ENCODE measurements at regions not wholly inside any gene's neighbourhood (a gene's known extent, or its start where the extent isn't known, plus 50 kb on each side); places are given as distances from the start of the nearest gene placed in this dataset.
A peak's percentile ranks its signal among the peaks of the same experiment; 100 is the strongest.

GRCh38 chr9:89234205-89235067 lies 55.8 kb upstream of the SHC3 start:
- Histone ChIP-seq H3K4me3 (ENCODE audit: low read depth, low read length) (peak overlapping the region; percentile 60), H3K36me3 (ENCODE audit: control insufficient read depth, insufficient read depth, low read length) (no peaks in the 10 kb centered on the region), H3K4me1 (ENCODE audit: control insufficient read depth, insufficient read depth, low read length) (no peaks in the 10 kb centered on the region), H3K27me3 (ENCODE audit: control insufficient read depth, insufficient read depth, low read length) (peaks cover 24% of the 10 kb centered on the region), H3K9me3 (ENCODE audit: control insufficient read depth, insufficient read depth, low read length) (no peaks in the 10 kb centered on the region), H3K9ac (ENCODE audit: low read depth, low read length) (no peak overlapping the region)

- peaks cover 24% of the 10 kb centered on the region for H3K27me3 ChIP-seq (ENCODE audit: control insufficient read depth, insufficient read depth, low read length)
- H3K9ac ChIP-seq (ENCODE audit: low read depth, low read length) = no peak overlapping the region
- H3K9me3 ChIP-seq (ENCODE audit: control insufficient read depth, insufficient read depth, low read length) = no peaks in the 10 kb centered on the region
- no peak overlapping the region for H3K4me3 ChIP-seq (ENCODE audit: low read depth, low read length)
- no peaks in the 10 kb centered on the region for H3K4me1 ChIP-seq (ENCODE audit: control insufficient read depth, insufficient read depth, low read length)
- no peaks in the 10 kb centered on the region for H3K36me3 ChIP-seq (ENCODE audit: control insufficient read depth, insufficient read depth, low read length)
Measured at GRCh38 chr9:89236955-89237573, 58.4 kb upstream of the SHC3 start.

- H3K27me3 ChIP-seq (ENCODE audit: control insufficient read depth, insufficient read depth, low read length) = peaks cover 24% of the 10 kb centered on the region
- no peaks in the 10 kb centered on the region for H3K36me3 ChIP-seq (ENCODE audit: control insufficient read depth, insufficient read depth, low read length)
- H3K9me3 ChIP-seq (ENCODE audit: control insufficient read depth, insufficient read depth, low read length) = no peaks in the 10 kb centered on the region
- no peak overlapping the region for H3K9ac ChIP-seq (ENCODE audit: low read depth, low read length)
- no peaks in the 10 kb centered on the region for H3K4me1 ChIP-seq (ENCODE audit: control insufficient read depth, insufficient read depth, low read length)
- H3K4me3 ChIP-seq (ENCODE audit: low read depth, low read length) = no peak overlapping the region
Measured at GRCh38 chr9:89238424-89238823, 59.8 kb upstream of the SHC3 start.

GRCh38 chr9:89243296-89244061 lies 64.9 kb upstream of the SHC3 start:
- Histone ChIP-seq H3K36me3 (ENCODE audit: control insufficient read depth, insufficient read depth, low read length) (no peaks in the 10 kb centered on the region), H3K9me3 (ENCODE audit: control insufficient read depth, insufficient read depth, low read length) (no peaks in the 10 kb centered on the region), H3K9ac (ENCODE audit: low read depth, low read length) (no peak overlapping the region), H3K4me1 (ENCODE audit: control insufficient read depth, insufficient read depth, low read length) (peaks cover 13% of the 10 kb centered on the region), H3K27me3 (ENCODE audit: control insufficient read depth, insufficient read depth, low read length) (no peaks in the 10 kb centered on the region), H3K4me3 (ENCODE audit: low read depth, low read length) (no peak overlapping the region)

- peaks cover 13% of the 10 kb centered on the region for H3K4me1 ChIP-seq (ENCODE audit: control insufficient read depth, insufficient read depth, low read length)
- H3K4me3 ChIP-seq (ENCODE audit: low read depth, low read length) = no peak overlapping the region
- no peaks in the 10 kb centered on the region for H3K36me3 ChIP-seq (ENCODE audit: control insufficient read depth, insufficient read depth, low read length)
- no peaks in the 10 kb centered on the region for H3K27me3 ChIP-seq (ENCODE audit: control insufficient read depth, insufficient read depth, low read length)
- no peaks in the 10 kb centered on the region for H3K9me3 ChIP-seq (ENCODE audit: control insufficient read depth, insufficient read depth, low read length)
- no peak overlapping the region for H3K9ac ChIP-seq (ENCODE audit: low read depth, low read length)
Measured at GRCh38 chr9:89246840-89247239, 64.2 kb upstream of the CKS2 start.

GRCh38 chr9:89247431-89248353 lies 63.3 kb upstream of the CKS2 start:
- Histone ChIP-seq H3K9ac (ENCODE audit: low read depth, low read length) (no peak overlapping the region), H3K9me3 (ENCODE audit: control insufficient read depth, insufficient read depth, low read length) (no peaks in the 10 kb centered on the region), H3K4me3 (ENCODE audit: low read depth, low read length) (no peak overlapping the region), H3K4me1 (ENCODE audit: control insufficient read depth, insufficient read depth, low read length) (peaks cover 13% of the 10 kb centered on the region), H3K27me3 (ENCODE audit: control insufficient read depth, insufficient read depth, low read length) (no peaks in the 10 kb centered on the region), H3K36me3 (ENCODE audit: control insufficient read depth, insufficient read depth, low read length) (no peaks in the 10 kb centered on the region)

- Histone ChIP-seq H3K36me3 (ENCODE audit: control insufficient read depth, insufficient read depth, low read length) (no peaks in the 10 kb centered on the region), H3K4me1 (ENCODE audit: control insufficient read depth, insufficient read depth, low read length) (peaks cover 13% of the 10 kb centered on the region), H3K9me3 (ENCODE audit: control insufficient read depth, insufficient read depth, low read length) (no peaks in the 10 kb centered on the region), H3K4me3 (ENCODE audit: low read depth, low read length) (no peak overlapping the region), H3K27me3 (ENCODE audit: control insufficient read depth, insufficient read depth, low read length) (no peaks in the 10 kb centered on the region), H3K9ac (ENCODE audit: low read depth, low read length) (no peak overlapping the region)
Measured at GRCh38 chr9:89249001-89249400, 62.0 kb upstream of the CKS2 start.

- Histone ChIP-seq H3K9ac (ENCODE audit: low read depth, low read length) (no peak overlapping the region), H3K4me3 (ENCODE audit: low read depth, low read length) (no peak overlapping the region), H3K27me3 (ENCODE audit: control insufficient read depth, insufficient read depth, low read length) (no peaks in the 10 kb centered on the region), H3K4me1 (ENCODE audit: control insufficient read depth, insufficient read depth, low read length) (peaks cover 1% of the 10 kb centered on the region), H3K36me3 (ENCODE audit: control insufficient read depth, insufficient read depth, low read length) (no peaks in the 10 kb centered on the region), H3K9me3 (ENCODE audit: control insufficient read depth, insufficient read depth, low read length) (no peaks in the 10 kb centered on the region)
Measured at GRCh38 chr9:89252651-89253267, 58.2 kb upstream of the CKS2 start.

- H3K9ac ChIP-seq (ENCODE audit: low read depth, low read length) = no peak overlapping the region
- no peaks in the 10 kb centered on the region for H3K36me3 ChIP-seq (ENCODE audit: control insufficient read depth, insufficient read depth, low read length)
- H3K27me3 ChIP-seq (ENCODE audit: control insufficient read depth, insufficient read depth, low read length) = no peaks in the 10 kb centered on the region
- no peak overlapping the region for H3K4me3 ChIP-seq (ENCODE audit: low read depth, low read length)
- no peaks in the 10 kb centered on the region for H3K9me3 ChIP-seq (ENCODE audit: control insufficient read depth, insufficient read depth, low read length)
- no peaks in the 10 kb centered on the region for H3K4me1 ChIP-seq (ENCODE audit: control insufficient read depth, insufficient read depth, low read length)
Measured at GRCh38 chr9:89254058-89254772, 56.8 kb upstream of the CKS2 start.

- Histone ChIP-seq H3K4me3 (ENCODE audit: low read depth, low read length) (no peak overlapping the region), H3K9ac (ENCODE audit: low read depth, low read length) (no peak overlapping the region), H3K4me1 (ENCODE audit: control insufficient read depth, insufficient read depth, low read length) (no peaks in the 10 kb centered on the region), H3K27me3 (ENCODE audit: control insufficient read depth, insufficient read depth, low read length) (no peaks in the 10 kb centered on the region), H3K36me3 (ENCODE audit: control insufficient read depth, insufficient read depth, low read length) (no peaks in the 10 kb centered on the region), H3K9me3 (ENCODE audit: control insufficient read depth, insufficient read depth, low read length) (no peaks in the 10 kb centered on the region)
Measured at GRCh38 chr9:89254773-89255125, 56.2 kb upstream of the CKS2 start.

All from iPS-15b (cell line).